WI38 (cell line): ENCODE measurements at regions not wholly inside any gene's neighbourhood (a gene's known extent, or its start where the extent isn't known, plus 50 kb on each side); places are given as distances from the start of the nearest gene placed in this dataset.

Source experiments
- H3K4me3 ChIP-seq: 2 replicates; pipeline ENCODE4 v1.5.1; 2011; ENCODE audit warnings: low read depth, mild to moderate bottlenecking, control low read depth, low read length
- TF ChIP-seq, protein P1 (sequence below): IDR thresholded peaks from 2 replicates; pipeline ENCODE4 v1.5.1; 2012; ENCODE audit warnings: low read depth, mild to moderate bottlenecking, control low read depth, low read length

DNA sequence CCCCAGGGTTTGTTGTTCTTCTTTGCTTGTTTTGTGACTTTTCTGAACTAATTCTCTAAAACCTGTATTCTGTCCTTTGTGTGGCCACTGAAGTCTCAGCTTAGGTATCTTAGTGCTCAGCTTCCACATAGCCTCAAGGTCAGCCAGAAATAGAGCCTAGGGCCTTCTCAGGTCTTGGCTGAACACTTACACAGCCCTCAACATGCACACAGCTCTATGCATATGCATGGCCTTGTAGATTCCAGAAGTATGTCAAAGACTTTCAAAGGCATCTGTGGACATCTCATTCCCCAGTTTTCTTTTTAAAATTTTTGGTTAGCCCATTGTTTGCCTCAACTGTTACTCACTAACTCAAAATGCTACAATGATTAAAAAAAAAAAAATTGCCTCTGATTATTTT lies 99.9 kb upstream of the GRIA1 start:
- TF ChIP-seq, protein P1, sequence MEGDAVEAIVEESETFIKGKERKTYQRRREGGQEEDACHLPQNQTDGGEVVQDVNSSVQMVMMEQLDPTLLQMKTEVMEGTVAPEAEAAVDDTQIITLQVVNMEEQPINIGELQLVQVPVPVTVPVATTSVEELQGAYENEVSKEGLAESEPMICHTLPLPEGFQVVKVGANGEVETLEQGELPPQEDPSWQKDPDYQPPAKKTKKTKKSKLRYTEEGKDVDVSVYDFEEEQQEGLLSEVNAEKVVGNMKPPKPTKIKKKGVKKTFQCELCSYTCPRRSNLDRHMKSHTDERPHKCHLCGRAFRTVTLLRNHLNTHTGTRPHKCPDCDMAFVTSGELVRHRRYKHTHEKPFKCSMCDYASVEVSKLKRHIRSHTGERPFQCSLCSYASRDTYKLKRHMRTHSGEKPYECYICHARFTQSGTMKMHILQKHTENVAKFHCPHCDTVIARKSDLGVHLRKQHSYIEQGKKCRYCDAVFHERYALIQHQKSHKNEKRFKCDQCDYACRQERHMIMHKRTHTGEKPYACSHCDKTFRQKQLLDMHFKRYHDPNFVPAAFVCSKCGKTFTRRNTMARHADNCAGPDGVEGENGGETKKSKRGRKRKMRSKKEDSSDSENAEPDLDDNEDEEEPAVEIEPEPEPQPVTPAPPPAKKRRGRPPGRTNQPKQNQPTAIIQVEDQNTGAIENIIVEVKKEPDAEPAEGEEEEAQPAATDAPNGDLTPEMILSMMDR: no peak
- H3K4me3 ChIP-seq: no peak overlapping the region

- TF ChIP-seq, protein P1: no peak
- no peak overlapping the region for H3K4me3 ChIP-seq
Observed at GRCh38 chr5:153399595-153399994, 90.9 kb upstream of the GRIA1 start.

DNA sequence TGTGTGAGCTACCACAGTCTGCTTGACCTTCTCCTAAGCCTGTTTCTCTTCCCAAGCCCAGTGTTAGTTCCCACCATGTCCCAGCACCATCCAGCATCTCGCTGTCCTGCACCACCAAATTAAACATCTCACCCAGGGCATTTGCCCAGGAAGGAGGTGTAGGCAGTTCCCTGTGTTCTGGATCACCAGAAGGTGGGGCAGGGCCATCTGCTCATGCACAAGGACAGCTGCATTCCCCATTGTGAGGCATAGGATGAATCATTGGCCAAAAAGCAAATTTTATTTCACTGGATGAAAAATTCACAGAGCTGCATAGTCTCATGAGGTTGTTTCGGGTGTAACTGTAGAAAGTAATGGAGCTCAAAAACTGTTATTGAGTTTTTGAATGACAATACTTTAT lies 89.5 kb upstream of the GRIA1 start:
- TF ChIP-seq, protein P1: no peak
- no peak overlapping the region for H3K4me3 ChIP-seq

DNA sequence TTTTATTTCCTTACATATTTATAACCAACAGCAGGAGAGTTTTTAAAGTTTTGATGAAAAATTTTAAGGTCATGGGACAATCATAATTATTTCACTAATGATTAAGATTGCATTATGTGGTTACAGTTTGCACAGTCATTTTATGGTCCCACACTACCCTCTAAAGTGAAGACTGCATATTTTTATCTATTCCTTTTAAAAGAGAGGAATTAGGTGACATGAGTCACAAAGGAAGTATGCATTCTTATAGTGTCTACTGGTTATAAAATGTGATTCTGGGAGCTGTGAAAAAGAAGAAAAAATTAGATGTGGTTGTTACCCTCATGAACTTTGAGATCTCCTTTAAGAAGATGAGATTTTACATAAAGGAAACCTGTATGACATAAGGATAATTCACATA lies 87.9 kb upstream of the GRIA1 start:
- no peak overlapping the region for H3K4me3 ChIP-seq
- TF ChIP-seq, protein P1: no peak

GRCh38 chr5:153403470-153403869 lies 87.0 kb upstream of the GRIA1 start:
- TF ChIP-seq, protein P1: no peak
- no peak overlapping the region for H3K4me3 ChIP-seq

DNA sequence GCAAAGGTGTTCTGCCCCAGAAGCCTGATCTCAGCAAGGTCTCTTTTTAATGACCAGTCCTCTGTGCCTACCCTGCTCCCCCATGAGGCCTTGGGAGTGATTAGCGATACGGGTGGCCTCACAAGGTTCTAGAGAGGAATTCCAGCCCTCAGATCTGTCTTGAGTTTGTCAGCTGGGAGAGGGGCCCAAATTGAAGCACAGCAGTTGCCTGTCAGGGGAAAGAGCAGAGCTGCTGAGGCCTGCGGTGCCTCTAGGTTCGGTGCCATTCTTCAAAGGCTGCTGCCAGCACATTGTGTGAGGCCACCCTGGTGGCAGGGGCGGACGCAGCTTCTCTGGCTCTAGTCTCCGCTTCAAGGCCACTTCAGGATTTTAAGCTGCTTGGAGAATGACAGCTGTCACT lies 85.7 kb upstream of the GRIA1 start:
- no peak overlapping the region for H3K4me3 ChIP-seq
- TF ChIP-seq, protein P1: no peak

GRCh38 chr5:153421676-153422075 lies 68.8 kb upstream of the GRIA1 start:
- TF ChIP-seq, protein P1: no peak
- H3K4me3 ChIP-seq: no peak overlapping the region
